Stomach (tissue), 8 donors: ENCODE measurements at regions not wholly inside any gene's neighbourhood (a gene's known extent, or its start where the extent isn't known, plus 50 kb on each side); places are given as distances from the start of the nearest gene placed in this dataset.

Experiments used
- DNase-seq, 2 donors: peaks; one replicate each; pipeline versions ENCODE4 v3.0.0 to v3.0.0-alpha.2; 2013 to 2019
- H3K27ac ChIP-seq, 5 donors: fragments of 200-600 bp in 4 of 5; sonication (generic) in 4 of 5; one replicate each; pipeline ENCODE4 v1.5.1; 2013 to 2019; ENCODE audit warnings: mild to moderate bottlenecking in 1 of 5, moderate library complexity in 1 of 5
- H3K27me3 ChIP-seq, 3 donors: fragments of 200-600 bp; sonication (generic); one replicate each; pipeline ENCODE4 v1.5.1; 2017 to 2019; ENCODE audit warnings: mixed run types in 1 of 3
- H3K36me3 ChIP-seq, 4 donors: fragments of 200-600 bp; sonication (generic); 1 replicate in 3 of 4; 2 replicates in 1 of 4; pipeline ENCODE4 v1.5.1; 2016 to 2019
- H3K4me1 ChIP-seq, 4 donors: fragments of 200-600 bp; sonication (generic); one replicate each; pipeline ENCODE4 v1.5.1; 2016 to 2019
- H3K4me3 ChIP-seq, 4 donors: fragments of 200-600 bp; sonication (generic) in 3 of 4; one replicate each; pipeline ENCODE4 v1.5.1; 2016 to 2019; ENCODE audit warnings: mild to moderate bottlenecking in 1 of 4
- H3K9me3 ChIP-seq, 4 donors: fragments of 200-600 bp; sonication (generic); one replicate each; pipeline ENCODE4 v1.5.1; 2016 to 2019
- EP300 ChIP-seq: sonication (generic); formaldehyde crosslinking; IDR thresholded peaks from one replicate; pipeline ENCODE4 v1.6.1; 2017; ENCODE audit warnings: antibody characterized with exemption
- POLR2A ChIP-seq, 4 donors: fragments of 450-650 bp; IDR thresholded peaks; one replicate each; pipeline ENCODE4 v1.6.1; 2016; ENCODE audit warnings: antibody characterized with exemption in 4 of 4, control low read depth in 2 of 4, mild to moderate bottlenecking in 1 of 4, moderate library complexity in 1 of 4
- POLR2AphosphoS5 ChIP-seq, 3 donors: sonication (generic); formaldehyde crosslinking; IDR thresholded peaks; one replicate each; pipeline ENCODE4 v1.6.1; 2016; ENCODE audit warnings: antibody characterized with exemption in 3 of 3
- WGBS, 5 donors: extraction: QIAGEN DNeasy Blood & Tissue Kit in 3 of 5; methylation state at CpG; one replicate each; pipeline versions ENCODE4 v1.1.5 to v1.1.7; 2013 to 2018; 5-methylcytosine and 5-hydroxymethylcytosine counted together
- intact Hi-C: fragments of 100-400 bp; cut with DNase I; formaldehyde crosslinking; loops from one replicate; pipeline ENCODE4 v1.15.1; 2023; ENCODE audit warnings: low total_unique reads
- TF ChIP-seq, protein P1 (sequence below), 7 experiments: fragments of 450-650 bp in 4 of 7; fragments of 200-600 bp in 3 of 7; sonication (generic) in 3 of 7; IDR thresholded peaks; one replicate each; pipeline ENCODE4 v1.5.1; 2016 to 2019; ENCODE audit warnings: antibody characterized with exemption in 7 of 7, control low read depth in 2 of 7, mild to moderate bottlenecking in 1 of 7
- donor health status: healthy with polysubstance abuse.
- donor health status: Bipolar disorder and iron deficiency.
- donor health status: healthy.

DNA sequence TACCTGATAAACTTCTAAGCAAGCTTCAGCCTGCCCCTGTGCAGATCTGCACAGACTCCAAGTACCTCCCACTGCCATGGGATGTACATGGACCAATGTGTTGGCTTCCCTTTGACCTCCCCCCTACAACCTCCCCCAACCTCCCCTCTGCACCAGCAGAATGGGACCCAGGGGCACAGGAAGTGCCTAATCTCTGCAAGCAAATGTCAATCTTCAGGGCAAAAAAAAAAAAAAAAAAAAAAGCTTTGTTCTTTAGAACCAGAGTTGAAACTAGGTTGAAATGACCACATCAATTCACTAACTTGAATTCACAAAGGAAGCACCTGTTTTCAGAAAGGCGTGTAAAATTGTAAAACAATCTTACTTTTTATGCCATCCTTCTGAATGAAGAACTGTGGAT lies 53.9 kb upstream of the TIAM1 start:
- 35 to 58% (median 38%) methylated on average over 1 of the region's 1 CpG for WGBS, 5 donors
- Histone ChIP-seq H3K27ac (no peak overlapping the region), H3K4me3 (no peak overlapping the region), H3K36me3 (no peaks in the 10 kb centered on the region), H3K4me1 (no peaks in the 10 kb centered on the region), H3K9me3 (no peaks in the 10 kb centered on the region), H3K27me3 (no peaks in the 10 kb centered on the region)
- intact Hi-C loops, result no loop called here
- TF ChIP-seq POLR2A (IDR thresholded peaks at IDR 0.05) (no peak), POLR2AphosphoS5 (IDR thresholded peaks at IDR 0.05) (no peak), EP300 (no peak)
- TF ChIP-seq, protein P1, sequence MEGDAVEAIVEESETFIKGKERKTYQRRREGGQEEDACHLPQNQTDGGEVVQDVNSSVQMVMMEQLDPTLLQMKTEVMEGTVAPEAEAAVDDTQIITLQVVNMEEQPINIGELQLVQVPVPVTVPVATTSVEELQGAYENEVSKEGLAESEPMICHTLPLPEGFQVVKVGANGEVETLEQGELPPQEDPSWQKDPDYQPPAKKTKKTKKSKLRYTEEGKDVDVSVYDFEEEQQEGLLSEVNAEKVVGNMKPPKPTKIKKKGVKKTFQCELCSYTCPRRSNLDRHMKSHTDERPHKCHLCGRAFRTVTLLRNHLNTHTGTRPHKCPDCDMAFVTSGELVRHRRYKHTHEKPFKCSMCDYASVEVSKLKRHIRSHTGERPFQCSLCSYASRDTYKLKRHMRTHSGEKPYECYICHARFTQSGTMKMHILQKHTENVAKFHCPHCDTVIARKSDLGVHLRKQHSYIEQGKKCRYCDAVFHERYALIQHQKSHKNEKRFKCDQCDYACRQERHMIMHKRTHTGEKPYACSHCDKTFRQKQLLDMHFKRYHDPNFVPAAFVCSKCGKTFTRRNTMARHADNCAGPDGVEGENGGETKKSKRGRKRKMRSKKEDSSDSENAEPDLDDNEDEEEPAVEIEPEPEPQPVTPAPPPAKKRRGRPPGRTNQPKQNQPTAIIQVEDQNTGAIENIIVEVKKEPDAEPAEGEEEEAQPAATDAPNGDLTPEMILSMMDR (IDR thresholded peaks at IDR 0.05), result no peak
- peak in 1 of 2 donors; percentile 55 for DNase-seq

DNA sequence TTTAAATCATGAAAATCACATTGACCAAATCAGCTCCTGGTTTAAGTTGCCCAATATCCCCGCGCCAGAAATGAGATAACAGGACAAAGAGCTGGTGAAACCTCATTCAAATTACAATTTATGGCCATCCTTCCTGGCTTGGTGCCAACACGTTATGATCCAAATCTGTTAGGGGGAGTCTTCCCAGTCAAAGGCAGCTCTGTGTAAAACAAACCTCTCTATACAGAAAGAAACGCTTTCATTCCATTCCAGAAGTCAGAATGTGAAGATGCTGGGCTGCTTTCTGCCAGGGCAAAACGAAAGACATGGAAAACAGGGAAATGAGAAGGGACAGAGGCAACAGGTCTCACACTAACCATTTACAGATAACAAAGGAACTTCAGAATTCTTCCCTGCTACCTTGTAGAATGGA lies 53.5 kb upstream of the TIAM1 start:
- Histone ChIP-seq H3K36me3 (no peaks in the 10 kb centered on the region), H3K4me3 (no peak overlapping the region), H3K9me3 (no peaks in the 10 kb centered on the region), H3K27me3 (no peaks in the 10 kb centered on the region), H3K4me1 (no peaks in the 10 kb centered on the region), H3K27ac (no peak overlapping the region)
- TF ChIP-seq, protein P1 (IDR thresholded peaks at IDR 0.05), result no peak
- TF ChIP-seq POLR2AphosphoS5 (IDR thresholded peaks at IDR 0.05), result no peak
- TF ChIP-seq POLR2A (IDR thresholded peaks at IDR 0.05), result no peak
- peak in 1 of 2 donors; percentile 62 for DNase-seq
- 21 to 28% (median 22%) methylated on average over 5 of the region's 5 CpGs for WGBS, 5 donors
- intact Hi-C loops, result no loop called here

DNA sequence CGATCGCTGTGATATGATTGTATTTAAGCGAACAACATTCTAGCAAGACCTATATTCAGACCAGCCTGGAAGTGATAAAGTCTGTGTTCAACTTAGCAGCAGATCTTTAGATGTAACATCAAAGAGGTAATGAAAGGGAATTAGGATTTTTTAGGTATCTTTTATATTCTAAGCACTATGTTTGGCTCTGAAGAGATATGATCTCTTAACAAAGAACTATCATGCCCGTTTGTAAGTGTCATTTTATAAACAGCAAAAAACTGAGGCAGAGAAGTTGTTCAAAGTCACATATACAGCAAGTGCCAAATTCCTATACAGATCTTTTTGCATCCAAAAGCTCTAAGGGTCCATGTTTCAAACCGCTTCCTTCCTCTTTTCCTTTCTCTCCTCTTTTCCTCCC lies 53.0 kb upstream of the TIAM1 start:
- TF ChIP-seq POLR2AphosphoS5 (IDR thresholded peaks at IDR 0.05), result no peak
- TF ChIP-seq EP300, result no peak
- TF ChIP-seq POLR2A (IDR thresholded peaks at IDR 0.05), result no peak
- TF ChIP-seq, protein P1 (IDR thresholded peaks at IDR 0.05), result no peak
- Histone ChIP-seq H3K4me3 (no peak overlapping the region), H3K4me1 (no peaks in the 10 kb centered on the region), H3K9me3 (no peaks in the 10 kb centered on the region), H3K27ac (no peak overlapping the region), H3K27me3 (no peaks in the 10 kb centered on the region), H3K36me3 (no peaks in the 10 kb centered on the region)
- intact Hi-C loops, result no loop called here
- DNase-seq, result no peak
- WGBS, 5 donors, result 79 to 87% (median 84%) methylated on average over 5 of the region's 5 CpGs

DNA sequence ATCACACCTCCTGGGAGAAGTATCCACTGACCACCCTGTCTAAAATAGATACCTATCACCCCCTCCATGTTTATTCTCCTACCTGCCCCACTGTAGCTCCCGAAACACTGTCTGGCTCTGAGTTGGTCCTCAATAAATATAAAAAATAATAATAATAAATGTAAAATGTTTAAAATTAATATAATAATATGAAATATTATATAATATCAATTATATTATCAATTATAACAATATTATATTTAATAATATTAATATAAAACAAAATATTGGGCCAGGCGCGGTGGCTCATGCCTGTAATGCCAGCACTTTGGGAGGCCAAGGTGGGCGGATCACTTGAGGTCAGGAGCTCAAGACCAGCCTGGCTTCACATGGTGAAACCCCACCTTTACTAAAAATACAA lies 52.3 kb upstream of the TIAM1 start:
- H3K4me3 ChIP-seq, result no peak overlapping the region
- no peak overlapping the region for H3K27ac ChIP-seq
- no peaks in the 10 kb centered on the region for H3K4me1 ChIP-seq
- H3K36me3 ChIP-seq, result no peaks in the 10 kb centered on the region
- intact Hi-C loops, result no loop called here
- H3K27me3 ChIP-seq, result no peaks in the 10 kb centered on the region
- no peaks in the 10 kb centered on the region for H3K9me3 ChIP-seq
- DNase-seq, result no peak
- TF ChIP-seq, protein P1 (IDR thresholded peaks at IDR 0.05), result no peak
- WGBS, 5 donors, result 95 to 99% (median 97%) methylated on average over 4 of the region's 4 CpGs

DNA sequence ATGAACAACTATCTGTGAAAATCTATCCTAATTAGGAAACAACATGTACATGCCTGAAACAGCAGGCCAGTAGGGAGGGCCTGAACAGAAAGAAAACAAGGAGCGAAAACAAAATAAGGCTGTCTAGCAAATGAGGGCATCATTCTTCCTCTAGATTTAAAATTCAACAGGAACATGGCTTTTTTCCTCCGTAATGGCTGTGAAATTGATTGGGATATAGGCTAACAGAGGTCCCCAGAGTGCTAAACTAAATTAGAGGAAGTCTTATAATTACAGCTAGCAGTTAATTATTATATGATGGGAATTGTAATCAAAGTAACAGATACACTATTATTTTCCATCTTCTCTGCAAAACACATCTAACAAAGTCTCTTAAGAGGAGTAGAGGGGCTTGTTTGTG lies 51.7 kb upstream of the TIAM1 start:
- intact Hi-C loops, result no loop called here
- H3K4me3 ChIP-seq, result no peak overlapping the region
- DNase-seq, result no peak

More for the DNA sequence above, 51.7 kb upstream of the TIAM1 start:
- no peaks in the 10 kb centered on the region for H3K27me3 ChIP-seq
- H3K4me1 ChIP-seq, result no peaks in the 10 kb centered on the region
- no peak overlapping the region for H3K27ac ChIP-seq
- H3K36me3 ChIP-seq, result no peaks in the 10 kb centered on the region
- 81 to 93% (median 90%) methylated on average over 2 of the region's 2 CpGs for WGBS, 5 donors
- no peaks in the 10 kb centered on the region for H3K9me3 ChIP-seq
- TF ChIP-seq, protein P1 (IDR thresholded peaks at IDR 0.05), result no peak
- TF ChIP-seq POLR2AphosphoS5 (IDR thresholded peaks at IDR 0.05) (no peak), EP300 (no peak), POLR2A (IDR thresholded peaks at IDR 0.05) (no peak)
